HG02840 (cell line): ENCODE measurements at regions not wholly inside any gene's neighbourhood (a gene's known extent, or its start where the extent isn't known, plus 50 kb on each side); places are given as distances from the start of the nearest gene placed in this dataset.

Experiments used
- ATAC-seq: cut with Tn5 transposase; IDR thresholded peaks from one replicate; pipeline ENCODE4 v1.9.1; 2021; ENCODE audit warnings: mild to moderate bottlenecking, moderate library complexity, moderate number of reproducible peaks; ENCODE audit not compliant: unreplicated experiment, low FRiP score

DNA sequence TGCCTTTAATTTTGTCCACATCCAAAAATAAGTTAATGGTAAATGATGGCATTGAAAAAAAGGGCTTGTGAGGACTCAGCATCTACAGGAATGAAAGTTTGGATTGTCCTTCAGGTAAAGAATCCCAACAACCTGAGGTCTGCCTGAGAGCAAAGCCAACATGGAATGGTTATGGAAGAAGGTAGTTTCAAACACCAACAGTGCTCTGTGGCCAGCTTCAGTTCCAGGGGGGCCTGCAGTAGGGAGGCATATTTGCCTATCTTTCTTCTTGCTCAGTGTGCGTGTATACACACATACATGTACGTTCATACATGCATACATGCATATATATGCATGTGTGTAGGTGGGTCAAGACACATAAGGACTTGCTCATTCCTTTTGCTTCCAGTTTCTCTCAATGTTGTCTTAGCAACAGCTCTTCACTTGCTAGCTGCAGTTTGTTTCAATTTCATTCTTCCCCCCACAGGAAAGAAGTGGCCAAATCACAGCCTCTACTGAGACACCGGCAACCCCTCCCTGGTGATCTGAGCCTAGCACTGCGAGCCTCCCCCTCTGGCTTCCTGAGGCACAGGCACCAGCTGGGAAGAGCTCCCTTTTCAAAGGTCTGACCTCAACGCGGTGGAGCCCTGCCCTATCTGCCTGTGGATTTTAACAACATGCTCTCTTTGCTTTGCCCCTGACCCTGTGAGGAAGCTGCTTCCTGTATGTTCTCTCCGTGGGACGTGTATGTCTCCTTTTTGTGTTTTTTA, 146.2 kb downstream of the KLF13 start:
- peak; percentile 78 for ATAC-seq

DNA sequence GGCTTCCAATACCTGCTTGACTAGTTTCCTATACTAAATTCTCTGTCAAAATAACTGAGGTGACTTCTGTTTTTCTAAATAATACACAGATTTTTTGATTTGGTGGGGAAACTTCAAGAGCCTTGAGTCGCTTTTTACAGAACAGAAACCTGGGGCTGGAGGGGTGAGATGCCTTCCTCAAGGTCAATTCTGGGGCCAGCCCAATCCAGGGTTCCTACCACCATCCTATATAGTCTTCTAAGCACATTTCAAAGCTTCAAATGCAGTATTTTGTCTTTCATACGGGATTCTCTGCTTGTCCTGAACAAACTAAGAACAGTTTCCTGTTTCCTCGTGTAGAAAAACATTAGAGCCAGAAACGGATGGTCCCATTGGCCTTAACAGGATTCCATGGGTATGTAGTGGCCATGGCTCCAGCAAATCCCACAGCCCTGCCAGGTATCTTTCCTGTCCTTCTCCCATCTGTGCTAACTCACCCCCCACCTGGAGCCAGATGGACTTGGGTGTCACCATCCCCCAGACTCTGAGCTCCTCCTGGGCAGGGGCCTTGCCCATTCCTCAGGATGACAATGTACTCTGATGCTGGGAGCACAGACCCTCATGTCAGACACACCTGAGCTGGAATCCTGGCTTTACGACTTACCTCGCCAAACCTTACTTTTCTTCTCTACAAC, 146.9 kb downstream of the KLF13 start:
- no peak for ATAC-seq

DNA sequence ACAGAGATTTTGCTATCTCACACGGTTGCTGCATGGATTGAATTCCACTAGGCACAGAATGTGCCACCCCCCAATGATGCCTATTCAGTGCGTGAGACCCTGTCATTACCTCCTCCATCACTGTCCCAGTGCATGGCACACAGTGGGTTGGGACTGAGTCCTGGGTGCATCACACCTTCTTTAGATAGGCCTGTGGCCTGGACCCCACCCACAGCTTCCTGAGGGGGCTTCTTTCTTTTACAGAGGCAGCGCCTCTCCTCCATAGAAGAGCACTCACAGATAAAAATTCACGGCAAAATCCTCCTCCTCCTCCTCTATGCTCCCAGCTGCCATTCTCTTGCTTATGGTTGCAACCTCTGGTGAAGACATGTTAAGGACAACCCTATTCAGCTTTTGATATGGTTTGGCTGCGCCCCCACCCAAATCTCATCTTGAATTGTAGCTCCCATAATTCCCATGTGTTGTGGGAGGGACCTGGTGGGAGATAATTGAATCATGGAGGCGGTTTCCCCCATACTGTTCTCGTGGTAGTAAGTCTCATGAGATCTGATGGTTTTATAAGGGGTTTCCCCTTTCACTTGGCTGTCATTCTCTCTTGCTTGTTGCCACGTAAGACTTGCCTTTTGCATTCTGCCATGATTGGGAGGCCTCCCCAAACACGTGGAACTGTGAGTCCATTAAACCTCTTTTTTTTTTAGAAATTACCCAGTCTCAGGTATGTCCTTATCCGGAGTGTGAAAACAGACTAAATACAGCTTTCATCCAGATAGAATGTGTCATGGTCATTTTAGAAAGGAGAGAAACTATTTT, 147.6 kb downstream of the KLF13 start:
- ATAC-seq, result no peak

DNA sequence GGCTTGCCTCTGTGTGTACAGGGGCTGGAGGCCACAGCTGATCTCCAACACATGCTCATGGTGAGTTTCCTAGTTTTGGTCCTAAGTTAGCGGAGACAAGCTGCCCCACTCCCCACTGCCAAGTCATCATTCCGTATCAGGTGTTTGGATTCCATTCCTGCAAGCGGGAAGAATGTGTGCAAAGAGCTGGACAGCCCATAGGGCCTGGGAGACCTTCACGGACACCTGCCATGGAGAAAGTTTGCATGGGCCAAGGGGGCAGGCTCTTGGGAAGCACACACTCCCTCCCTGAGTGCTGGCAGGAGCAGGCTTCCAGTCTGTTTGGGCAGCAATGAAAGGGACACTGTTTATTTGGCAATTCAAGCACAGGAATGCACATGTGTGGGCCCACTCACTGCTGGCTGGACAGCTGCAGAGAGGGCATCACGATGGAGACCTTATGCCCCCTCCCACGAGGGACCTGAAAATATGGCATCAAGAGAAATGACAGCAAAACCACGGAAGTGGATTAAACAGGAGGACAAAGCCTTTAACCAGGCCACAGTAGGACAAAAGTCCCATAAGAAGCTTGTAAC, 149.7 kb downstream of the KLF13 start:
- no peak for ATAC-seq

DNA sequence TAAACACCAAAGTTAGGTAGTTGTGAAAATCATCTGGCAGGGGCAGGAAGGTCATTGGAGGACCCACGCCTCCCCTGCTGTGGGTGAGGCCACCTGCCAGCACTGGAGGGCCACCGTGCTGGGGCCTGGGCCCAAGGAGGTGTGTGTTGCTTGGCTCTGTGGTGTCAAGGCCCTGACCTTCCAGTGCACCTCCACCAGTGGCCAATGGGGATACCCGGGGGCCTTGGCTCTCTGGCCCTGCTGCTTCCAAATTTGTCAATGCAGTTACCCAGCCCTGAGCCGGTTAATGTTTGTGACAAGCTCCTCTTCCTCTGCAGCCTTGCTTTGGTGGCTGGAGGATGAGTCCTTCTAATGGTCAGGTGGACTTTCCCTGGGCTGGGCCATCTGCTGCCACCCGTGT, 150.2 kb downstream of the KLF13 start:
- ATAC-seq, result no peak

DNA sequence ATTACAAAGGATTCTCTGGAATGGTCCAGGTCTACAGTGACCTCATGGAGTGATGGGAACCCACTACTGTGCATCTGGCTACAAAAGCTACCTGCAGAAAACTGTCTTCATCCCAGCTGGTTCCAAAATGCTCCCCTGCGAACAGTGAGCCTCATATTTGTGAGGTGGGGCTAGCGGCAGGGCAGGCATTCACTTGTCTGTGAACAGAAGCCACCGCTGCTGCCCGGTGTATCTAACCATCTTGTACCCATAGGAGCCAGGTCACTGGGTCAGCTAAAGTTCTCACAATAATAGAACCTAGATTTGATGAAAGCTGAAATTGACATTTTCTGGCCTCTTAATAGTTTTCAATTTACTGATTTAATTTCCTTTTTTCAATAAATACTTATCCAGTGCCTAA, 150.7 kb downstream of the KLF13 start:
- no peak for ATAC-seq

DNA sequence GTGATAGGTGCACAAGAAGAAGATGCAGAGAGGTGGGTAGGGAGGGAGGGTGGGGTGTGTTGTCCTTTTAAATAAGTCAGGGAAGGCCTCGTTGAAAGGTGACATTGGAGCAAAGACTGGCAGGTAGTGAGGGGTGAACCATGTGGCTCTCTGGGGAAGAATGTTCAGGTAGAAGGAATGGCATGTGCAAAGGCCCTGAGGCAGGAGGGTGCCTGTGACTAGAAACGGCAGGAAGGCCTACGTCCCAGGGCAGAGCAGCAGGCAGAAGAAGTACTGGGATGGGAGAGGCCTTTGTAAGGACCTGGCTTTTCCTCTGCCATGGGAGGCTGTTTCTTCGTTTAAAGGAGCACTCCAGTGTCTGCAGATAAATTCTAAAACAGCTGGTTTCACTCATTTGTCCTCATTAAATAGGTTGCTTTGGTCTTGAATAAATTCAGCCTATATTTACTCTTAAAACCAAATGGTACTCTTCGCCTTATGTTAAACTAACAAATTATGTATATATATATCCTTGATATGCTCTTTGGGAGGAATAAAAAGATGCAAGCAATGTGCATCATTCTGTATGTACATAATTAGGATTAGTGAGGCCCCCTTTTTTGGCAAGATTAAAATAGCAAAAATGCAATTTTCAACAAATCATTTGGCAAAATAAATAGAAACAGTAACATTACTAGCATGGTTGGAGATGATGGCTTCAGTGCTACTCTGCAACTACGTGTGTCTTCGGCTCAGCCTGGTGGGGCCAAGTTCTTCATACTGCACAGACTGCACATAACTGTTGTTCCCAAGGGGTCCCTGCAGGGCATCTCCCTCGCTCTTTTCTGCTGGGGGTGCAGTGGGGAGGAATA, 151.4 kb downstream of the KLF13 start:
- no peak for ATAC-seq

DNA sequence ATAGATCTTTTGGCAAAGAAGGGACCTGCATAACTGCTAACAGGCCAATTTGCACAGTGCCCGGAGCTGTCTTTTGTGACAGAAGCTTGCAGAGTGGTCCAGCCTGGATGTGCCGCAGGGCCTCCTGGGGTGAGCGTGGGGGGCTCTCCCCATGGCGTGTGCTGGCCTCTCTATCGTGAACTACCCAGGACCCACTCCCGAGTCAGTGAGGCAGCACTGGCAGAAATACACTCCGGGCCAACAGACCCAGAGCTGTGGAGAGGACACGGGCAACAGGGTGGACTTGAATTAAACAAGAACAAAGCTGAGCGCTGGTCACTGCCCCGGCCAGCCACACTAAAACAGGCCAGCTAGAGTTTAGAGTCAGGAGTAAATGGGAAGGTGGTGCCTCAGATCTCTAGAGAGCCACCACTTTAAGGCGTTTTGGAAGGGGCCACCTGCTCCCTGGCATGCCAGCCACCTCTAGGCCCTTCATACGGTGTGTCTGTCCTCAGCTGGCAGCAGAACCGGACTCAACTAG, 152.1 kb downstream of the KLF13 start:
- ATAC-seq, result no peak

DNA sequence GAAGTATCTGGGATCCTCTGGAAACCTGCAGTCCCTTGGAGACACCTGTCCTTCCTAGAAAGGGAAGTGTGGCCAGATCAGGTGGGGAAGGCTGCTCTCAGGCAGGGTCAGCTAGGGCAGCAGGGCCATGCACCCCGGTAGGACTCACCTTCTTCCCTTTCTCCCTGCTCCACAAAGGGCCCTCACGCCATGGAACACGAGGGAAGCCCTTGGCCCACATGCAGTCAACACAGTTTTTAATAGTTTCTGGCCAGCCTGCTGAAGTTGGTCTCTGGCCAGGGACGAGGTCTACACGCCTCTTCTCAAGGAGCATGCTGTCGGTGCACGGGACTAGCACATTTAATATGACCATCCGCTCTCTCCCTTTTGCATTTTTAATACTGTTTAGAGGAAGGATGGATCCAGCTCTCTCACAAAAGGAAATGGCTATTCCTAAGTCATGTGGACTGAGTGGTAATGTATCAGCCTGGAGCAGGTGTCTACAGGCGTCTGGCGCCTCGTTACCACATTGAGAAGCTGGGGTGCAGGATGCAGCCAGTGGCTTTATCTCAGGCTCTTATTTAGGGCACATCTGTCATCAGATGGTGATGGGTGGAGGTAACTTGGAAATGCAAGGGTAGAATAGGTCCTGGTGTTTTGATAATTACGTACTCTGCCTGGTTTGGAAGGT, 153.9 kb downstream of the KLF13 start:
- ATAC-seq, result no peak

DNA sequence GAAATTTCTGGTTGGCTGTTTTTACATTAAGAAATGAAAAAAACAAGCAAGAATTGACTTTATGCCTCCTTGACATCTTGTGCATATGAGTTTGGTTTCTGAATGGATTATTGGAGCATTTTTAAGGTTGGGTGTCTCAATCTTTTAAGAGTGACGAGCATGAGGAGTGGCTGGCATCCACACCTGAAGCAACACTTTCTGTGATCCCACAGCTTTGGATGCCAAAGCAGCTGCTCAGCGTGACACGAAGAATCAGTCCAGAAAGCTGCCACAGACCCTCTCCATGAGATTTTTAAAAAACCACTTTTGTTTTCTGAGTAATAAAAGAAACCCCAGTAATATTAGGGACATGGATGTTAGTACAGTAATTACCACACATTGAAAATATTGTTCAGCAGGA, 154.5 kb downstream of the KLF13 start:
- no peak for ATAC-seq

DNA sequence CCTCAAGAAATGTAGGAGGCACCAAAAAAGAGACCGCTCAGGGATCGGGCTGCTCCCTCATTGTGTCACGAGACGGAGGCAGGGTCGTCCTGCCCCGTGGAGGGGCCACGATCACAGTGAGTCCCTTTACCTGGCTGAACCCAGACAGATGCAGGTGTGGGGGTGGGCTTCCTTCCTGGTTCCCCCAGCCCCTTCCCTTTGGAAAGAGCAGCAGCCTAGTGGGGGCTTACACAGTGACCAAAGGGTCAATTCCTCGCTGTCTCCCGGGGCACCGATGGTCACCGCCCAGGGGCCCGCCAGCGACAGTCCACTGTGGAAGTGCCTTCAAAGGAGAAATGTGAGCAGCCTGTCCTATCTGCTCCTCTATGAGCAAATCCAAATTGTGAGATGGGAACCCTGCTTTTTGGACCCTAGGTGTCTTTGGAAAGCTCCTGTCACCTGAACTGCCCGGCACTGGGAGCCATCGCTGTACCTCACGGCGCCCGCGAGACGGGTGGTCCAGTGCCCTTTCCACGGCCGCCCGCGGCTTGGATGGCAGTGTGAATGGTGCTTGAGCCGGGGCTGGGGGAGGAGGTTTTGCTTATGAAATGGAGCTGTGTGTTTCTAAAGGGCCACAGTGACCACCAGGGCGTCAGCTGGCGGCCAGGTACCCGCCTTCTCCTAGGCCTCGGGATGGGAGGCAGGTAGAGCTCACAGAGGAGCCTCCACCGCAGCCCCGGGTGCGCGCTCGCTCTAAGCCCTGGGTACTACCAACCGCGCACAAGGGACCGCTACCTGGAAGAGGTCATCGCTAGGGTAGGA, 155.7 kb downstream of the KLF13 start:
- no peak for ATAC-seq

DNA sequence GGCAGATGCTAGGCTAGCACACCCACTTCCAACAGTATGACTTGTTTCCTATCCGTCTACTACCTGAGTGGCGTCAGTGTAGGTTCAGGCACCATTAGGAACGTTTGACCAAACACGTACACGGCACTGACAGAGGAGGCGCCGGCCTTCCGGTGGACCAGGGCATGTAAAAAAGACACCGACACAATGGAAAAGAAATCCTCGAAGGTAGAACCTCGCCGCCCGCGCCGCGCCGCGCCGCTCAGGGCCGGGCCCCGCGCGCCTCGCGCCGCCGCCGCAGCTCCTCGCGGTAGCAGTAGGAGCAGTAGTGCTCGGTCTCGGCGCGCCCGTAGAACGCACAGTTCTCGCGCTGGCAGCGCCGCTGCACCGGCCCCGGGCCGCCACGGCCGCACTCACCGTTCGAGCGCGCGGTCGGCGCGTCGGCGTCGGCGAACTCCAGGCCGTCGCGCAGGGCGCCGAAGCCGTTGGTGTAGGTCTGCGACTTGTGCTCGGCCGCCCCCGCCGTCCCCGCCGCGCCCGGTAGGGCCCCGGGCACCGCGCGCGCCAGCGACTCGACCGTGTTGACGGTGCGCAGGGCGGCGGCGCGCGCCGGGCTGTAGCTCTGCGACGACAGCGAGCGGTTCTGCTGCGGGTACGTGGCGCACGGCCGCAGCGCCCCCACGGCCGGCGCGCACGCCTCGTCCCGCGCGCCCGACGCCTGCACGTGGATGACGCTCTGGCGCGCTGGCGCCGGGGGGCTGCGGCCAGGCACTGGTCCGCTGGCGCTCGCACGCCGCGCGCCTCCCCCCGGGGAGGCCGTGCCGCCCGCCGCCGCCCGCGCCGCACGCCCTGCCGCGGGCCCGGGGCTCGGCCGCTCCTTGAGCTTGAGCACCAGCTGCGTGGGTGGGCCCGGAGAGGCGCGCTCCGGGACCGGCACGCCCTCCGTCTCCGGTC, 156.7 kb downstream of the KLF13 start:
- ATAC-seq, result no peak

DNA sequence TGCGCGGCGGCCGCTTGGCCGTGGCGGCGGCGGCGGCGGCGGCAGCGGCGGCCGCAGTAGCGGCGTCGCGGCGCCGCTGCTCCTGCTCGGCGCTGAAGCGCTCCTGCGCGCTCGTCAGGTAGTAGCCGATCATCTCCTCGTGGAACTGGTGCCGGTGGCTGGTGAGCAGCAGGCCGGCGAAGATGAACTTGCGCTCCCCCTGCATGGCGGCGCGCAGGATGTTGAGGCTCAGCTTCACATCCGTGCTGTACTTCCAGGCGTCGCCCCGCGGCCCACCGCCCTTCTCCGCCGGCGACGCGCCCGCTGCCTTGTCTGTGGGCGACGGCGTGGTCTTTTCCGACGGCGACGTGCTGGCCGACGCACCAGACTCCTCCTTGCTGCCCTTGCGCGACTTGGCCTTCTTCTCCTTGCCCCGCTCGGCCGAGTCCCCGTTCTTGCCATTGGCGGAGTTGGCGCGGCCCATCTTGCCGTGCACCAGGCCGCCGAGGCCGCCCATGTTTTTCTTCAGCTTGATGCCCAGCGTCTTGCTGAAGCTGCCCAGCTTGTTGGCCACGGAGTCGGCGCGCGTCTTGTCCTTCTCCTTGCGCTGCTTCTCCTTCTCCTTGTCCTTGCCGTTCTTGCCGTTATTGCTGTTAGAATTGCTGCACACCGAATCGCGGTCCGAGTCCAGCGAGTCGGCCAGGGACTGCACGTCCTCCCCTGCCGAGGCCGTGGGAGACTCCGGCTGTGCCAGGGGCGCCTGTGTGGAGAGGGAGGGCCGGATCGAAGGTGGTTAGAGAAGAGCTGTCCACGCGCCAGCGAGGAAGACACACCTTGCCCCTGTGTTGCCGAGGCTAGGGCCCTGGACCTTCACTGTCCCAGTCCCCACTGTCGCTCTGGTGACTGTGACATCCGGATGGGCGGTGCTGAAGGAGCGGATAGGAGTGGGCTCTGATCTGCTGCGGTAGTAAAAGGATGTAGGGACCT, 157.6 kb downstream of the KLF13 start:
- ATAC-seq, result no peak

DNA sequence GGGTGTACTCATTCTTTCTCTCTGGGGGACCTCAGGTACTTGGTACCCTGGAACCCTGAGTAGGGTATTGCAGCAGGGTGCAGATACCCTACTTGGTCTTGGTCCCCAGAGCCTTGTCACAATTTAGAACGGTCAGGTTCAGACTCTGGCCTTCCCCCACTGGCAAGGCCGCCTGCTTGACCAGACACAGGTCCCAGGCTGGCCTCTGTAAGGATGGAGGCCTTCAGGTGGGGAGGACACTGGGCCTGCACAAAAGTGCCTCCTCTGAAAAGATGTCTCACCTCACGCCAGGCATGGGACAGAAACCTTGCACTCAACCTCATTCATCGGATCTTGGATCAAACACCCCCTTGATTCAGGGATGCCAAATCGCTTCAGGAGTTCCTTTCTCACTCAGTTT, 158.4 kb downstream of the KLF13 start:
- ATAC-seq, result no peak

DNA sequence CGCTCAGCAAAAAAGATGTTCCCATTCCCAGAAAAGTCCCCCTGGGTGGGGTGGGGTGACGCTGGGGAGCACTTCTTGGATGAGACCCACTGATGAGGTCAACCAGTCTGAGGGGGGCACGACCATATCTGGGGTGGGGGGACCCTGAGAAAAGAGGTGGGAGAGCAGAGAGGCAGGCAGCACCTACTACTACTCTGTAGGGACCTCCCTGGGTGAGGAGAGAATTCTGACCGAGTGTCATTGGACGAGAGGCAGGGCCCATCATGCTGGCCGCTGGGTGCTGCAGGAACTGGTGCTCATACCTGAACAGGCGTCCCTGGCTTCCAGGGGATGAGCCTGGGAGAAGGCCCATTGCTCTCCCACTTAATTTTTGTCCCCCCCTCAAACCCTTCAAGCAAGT, 158.8 kb downstream of the KLF13 start:
- no peak for ATAC-seq

DNA sequence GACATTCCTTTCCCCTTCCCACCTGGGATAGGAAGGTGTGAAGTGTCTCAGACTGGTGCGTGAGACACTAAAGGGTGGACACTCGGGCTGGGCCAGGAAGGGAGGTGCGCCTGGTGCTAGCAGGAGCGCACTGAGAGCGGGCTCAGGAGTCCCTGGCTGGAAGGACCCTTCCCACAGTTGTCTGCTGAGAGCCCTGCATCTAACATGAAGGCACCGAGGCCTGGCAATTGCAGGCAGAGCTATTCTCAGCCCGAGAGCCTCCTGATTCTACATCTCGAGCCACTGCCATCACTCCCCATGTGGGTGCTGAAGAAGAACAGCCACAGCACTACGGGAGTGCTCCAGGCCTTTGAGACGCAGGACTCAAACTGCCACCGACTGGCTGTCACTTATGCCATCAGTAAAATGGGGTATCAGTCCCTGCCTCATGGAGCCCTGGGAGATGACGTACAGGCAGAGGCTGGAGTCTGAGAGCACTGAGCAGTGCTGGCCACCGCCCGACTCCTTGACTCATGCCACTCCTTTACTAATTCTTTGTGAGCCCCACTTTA, 159.4 kb downstream of the KLF13 start:
- no peak for ATAC-seq
